NT2/D1 (cell line): ENCODE measurements at regions not wholly inside any gene's neighbourhood (a gene's known extent, or its start where the extent isn't known, plus 50 kb on each side); places are given as distances from the start of the nearest gene placed in this dataset.

Experiments
- SUZ12 ChIP-seq: IDR thresholded peaks from 2 replicates; pipeline ENCODE4 v1.6.1; 2011; ENCODE audit not compliant: insufficient read length, insufficient read depth; ENCODE audit errors: extremely low read depth
- YY1 ChIP-seq: IDR thresholded peaks from 2 replicates; pipeline ENCODE4 v1.6.1; 2011; ENCODE audit not compliant: insufficient read length, insufficient read depth
- ZNF274 ChIP-seq: IDR thresholded peaks from 2 replicates; pipeline ENCODE4 v1.6.1; 2011; ENCODE audit warnings: mild to moderate bottlenecking, low read depth, low read length

GRCh38 chr7:23955600-23956149 is 245.7 kb downstream of the STK31 start:
- no peak for TF ChIP-seq YY1
- no peak for TF ChIP-seq SUZ12
- no peak for TF ChIP-seq ZNF274
